ENCODE measurements at regions not wholly inside any gene's neighbourhood (a gene's known extent, or its start where the extent isn't known, plus 50 kb on each side); places are given as distances from the start of the nearest gene placed in this dataset.

DNA sequence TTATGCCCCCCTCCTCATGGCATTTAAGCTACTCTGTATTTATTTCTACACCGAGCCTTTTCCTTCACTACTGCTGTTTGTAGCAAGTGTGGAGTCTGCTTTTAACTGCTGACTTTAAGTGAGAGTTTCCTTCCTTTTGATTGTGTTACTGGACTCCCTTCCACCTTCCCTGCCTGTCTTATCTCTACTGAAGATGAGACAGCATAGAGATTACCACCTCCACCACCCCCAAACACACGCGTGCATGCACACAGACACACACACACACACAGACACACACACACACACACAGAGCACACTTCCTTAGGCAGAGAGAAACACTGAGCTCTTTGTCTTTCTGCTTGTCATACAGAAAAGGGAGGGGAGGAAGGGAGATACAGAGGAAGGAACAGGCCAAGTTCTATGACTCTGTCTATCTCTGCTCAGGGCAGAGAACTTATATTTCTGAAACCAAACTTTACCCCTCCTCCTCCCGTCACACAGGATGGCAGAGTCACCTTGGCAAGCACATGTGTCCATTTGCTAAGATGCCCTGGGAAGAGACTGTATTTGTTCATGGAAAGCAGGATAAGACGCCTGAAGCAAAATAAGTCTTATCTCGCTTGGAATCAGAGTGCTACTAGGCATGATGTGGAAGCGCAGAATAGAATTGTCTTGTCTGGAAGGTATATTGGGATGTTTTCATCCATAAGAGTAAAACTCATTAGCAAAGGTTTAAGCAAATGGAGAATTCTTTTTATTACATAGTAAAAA lies 81.8 kb upstream of the CAV2 start:
- H3K9me3 ChIP-seq = no peaks in the 10 kb centered on the region
- no peak for DNase-seq (ENCODE audit: extremely low spot score)
- H3K27me3 ChIP-seq = no peaks in the 10 kb centered on the region
- WGBS = 64% methylated on average over 7 of the region's 7 CpGs
- no peaks in the 10 kb centered on the region for H3K36me3 ChIP-seq
- H3K4me3 ChIP-seq = no peak overlapping the region
- intact Hi-C loops (cut with DNase I) = no loop called here
- peaks cover 13 to 20% (median 15%) of the 10 kb centered on the region in 4 donors for H3K4me1 ChIP-seq
- H3K27ac ChIP-seq (replicated peaks in 1 of 4) = no peak overlapping the region
- TF ChIP-seq, protein P1, sequence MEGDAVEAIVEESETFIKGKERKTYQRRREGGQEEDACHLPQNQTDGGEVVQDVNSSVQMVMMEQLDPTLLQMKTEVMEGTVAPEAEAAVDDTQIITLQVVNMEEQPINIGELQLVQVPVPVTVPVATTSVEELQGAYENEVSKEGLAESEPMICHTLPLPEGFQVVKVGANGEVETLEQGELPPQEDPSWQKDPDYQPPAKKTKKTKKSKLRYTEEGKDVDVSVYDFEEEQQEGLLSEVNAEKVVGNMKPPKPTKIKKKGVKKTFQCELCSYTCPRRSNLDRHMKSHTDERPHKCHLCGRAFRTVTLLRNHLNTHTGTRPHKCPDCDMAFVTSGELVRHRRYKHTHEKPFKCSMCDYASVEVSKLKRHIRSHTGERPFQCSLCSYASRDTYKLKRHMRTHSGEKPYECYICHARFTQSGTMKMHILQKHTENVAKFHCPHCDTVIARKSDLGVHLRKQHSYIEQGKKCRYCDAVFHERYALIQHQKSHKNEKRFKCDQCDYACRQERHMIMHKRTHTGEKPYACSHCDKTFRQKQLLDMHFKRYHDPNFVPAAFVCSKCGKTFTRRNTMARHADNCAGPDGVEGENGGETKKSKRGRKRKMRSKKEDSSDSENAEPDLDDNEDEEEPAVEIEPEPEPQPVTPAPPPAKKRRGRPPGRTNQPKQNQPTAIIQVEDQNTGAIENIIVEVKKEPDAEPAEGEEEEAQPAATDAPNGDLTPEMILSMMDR (IDR thresholded peaks at IDR 0.05) = no peak
- TF ChIP-seq EP300 (IDR thresholded peaks at IDR 0.05) = no peak

DNA sequence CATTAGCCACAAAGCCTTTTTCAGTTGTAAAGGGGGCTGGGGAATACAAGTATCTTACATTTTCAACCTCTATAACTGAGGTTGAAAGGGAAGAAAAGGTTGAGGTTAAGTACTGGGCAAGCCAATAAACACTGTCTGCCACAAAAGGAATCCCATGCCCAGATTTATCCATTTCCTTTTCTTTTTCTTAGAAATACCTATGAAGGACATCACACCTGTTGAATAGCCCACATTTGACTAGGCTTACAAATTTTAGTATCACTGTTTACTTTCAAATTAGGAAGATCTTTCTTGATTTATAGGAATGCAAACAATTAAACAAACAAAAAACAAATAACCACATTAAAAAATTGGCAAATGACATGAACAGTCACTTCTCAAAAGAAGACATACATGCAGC lies 81.0 kb upstream of the CAV2 start:
- Histone ChIP-seq H3K27ac (replicated peaks in 1 of 4) (no peak overlapping the region), H3K4me3 (no peak overlapping the region), H3K36me3 (no peaks in the 10 kb centered on the region), H3K9me3 (no peaks in the 10 kb centered on the region), H3K27me3 (no peaks in the 10 kb centered on the region), H3K4me1 (peaks cover 13 to 20% (median 15%) of the 10 kb centered on the region in 4 donors)
- intact Hi-C loops (cut with DNase I) = no loop called here
- DNase-seq (ENCODE audit: extremely low spot score) = no peak
- TF ChIP-seq EP300 (IDR thresholded peaks at IDR 0.05) (no peak), POLR2AphosphoS5 (IDR thresholded peaks at IDR 0.05) (no peak), POLR2A (IDR thresholded peaks at IDR 0.05; ENCODE audit: low read depth) (no peak)
- TF ChIP-seq, protein P1 (IDR thresholded peaks at IDR 0.05) = no peak

DNA sequence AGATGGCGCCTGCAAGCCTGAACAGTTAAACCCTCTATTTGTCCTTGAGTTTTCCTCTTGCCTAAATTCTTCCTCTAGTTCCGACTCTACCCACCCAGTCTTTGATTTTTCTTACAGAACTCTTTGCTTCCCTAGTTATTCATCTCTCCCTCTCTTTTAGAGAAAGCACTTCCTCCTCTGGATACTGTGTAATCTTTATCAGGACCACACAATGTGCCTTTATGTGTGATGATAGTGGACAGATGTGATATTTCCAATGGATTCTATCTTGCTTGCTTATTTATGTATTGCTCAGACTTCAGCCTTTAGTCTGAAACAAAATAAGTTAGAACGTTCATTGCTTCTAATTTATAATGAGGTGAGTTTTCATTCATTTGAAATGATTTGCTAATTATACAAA lies 79.5 kb upstream of the CAV2 start:
- Histone ChIP-seq H3K27me3 (no peaks in the 10 kb centered on the region), H3K4me3 (no peak overlapping the region), H3K9me3 (no peaks in the 10 kb centered on the region), H3K4me1 (peaks cover 16 to 20% (median 18%) of the 10 kb centered on the region in 4 donors), H3K36me3 (no peaks in the 10 kb centered on the region), H3K27ac (replicated peaks in 1 of 4) (no peak overlapping the region)
- TF ChIP-seq, protein P1 (IDR thresholded peaks at IDR 0.05) = no peak
- no peak for TF ChIP-seq POLR2A (IDR thresholded peaks at IDR 0.05; ENCODE audit: low read depth)
- no peak for TF ChIP-seq EP300 (IDR thresholded peaks at IDR 0.05)
- TF ChIP-seq POLR2AphosphoS5 (IDR thresholded peaks at IDR 0.05) = no peak
- 90% methylated on average over 3 of the region's 3 CpGs for WGBS
- intact Hi-C loops (cut with DNase I) = no loop called here
- DNase-seq (ENCODE audit: extremely low spot score) = no peak

DNA sequence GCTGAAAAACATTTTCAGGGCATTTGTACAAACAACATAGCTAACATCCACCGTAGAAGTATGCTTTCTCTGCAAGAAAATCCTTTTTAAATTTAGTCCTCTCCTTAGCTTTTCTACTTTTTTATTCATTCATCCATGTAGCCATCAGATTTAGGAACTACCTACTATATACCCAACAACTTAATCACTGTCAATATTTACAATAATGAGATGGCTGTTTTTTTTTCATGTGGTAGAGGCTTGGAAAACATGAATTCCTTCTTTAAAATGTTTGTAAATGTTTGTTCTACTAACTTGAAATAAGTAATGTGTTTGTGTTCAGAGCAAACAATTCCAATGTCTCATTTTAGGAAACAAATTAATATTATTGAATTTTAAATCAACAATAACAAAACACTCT lies 78.2 kb upstream of the CAV2 start:
- TF ChIP-seq POLR2A (IDR thresholded peaks at IDR 0.05; ENCODE audit: low read depth) (no peak), EP300 (IDR thresholded peaks at IDR 0.05) (no peak), POLR2AphosphoS5 (IDR thresholded peaks at IDR 0.05) (no peak)
- TF ChIP-seq, protein P1 (IDR thresholded peaks at IDR 0.05) = no peak
- no peak overlapping the region for H3K27ac ChIP-seq (replicated peaks in 1 of 4)
- no peaks in the 10 kb centered on the region for H3K27me3 ChIP-seq
- intact Hi-C loops (cut with DNase I) = no loop called here
- no peaks in the 10 kb centered on the region for H3K9me3 ChIP-seq
- peaks cover 13 to 26% (median 20%) of the 10 kb centered on the region in 4 donors for H3K4me1 ChIP-seq
- 80% methylated on average over 1 of the region's 1 CpG for WGBS
- no peak for DNase-seq (ENCODE audit: extremely low spot score)
- no peak overlapping the region for H3K4me3 ChIP-seq
- no peaks in the 10 kb centered on the region for H3K36me3 ChIP-seq

DNA sequence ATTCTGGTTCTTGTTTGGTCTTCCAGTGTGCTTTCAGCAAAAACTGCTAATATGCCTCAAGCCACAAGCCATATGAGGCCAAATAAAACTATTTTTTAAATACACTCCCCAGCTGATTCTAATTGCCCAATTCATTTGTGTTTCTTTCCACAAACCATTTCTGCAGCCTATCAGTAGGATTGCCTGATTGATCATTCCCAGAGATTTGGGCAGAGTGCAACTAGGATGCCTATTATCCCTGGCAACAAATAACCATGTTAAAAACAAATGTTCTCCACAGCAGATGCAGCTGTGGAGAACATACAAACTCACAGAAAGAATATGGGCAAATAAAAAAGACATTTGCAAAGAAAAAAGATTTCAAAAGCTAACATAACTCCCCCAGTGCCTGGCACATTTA lies 76.9 kb upstream of the CAV2 start:
- no peak overlapping the region for H3K27ac ChIP-seq (replicated peaks in 1 of 4)
- intact Hi-C loops (cut with DNase I) = no loop called here

More for the DNA sequence above, 76.9 kb upstream of the CAV2 start:
- TF ChIP-seq, protein P1 (IDR thresholded peaks at IDR 0.05) = no peak
- no peak for TF ChIP-seq POLR2A (IDR thresholded peaks at IDR 0.05; ENCODE audit: low read depth)
- TF ChIP-seq EP300 (IDR thresholded peaks at IDR 0.05) = no peak
- no peak for TF ChIP-seq POLR2AphosphoS5 (IDR thresholded peaks at IDR 0.05)
- Histone ChIP-seq H3K9me3 (no peaks in the 10 kb centered on the region), H3K36me3 (no peaks in the 10 kb centered on the region), H3K4me3 (no peak overlapping the region), H3K4me1 (peaks cover 7 to 34% (median 14%) of the 10 kb centered on the region in 4 donors), H3K27me3 (no peaks in the 10 kb centered on the region)
- DNase-seq (ENCODE audit: extremely low spot score) = no peak

Measured in esophagus muscularis mucosa (tissue), 4 donors.